HepG2 (cell line): ENCODE measurements at regions not wholly inside any gene's neighbourhood (a gene's known extent, or its start where the extent isn't known, plus 50 kb on each side); places are given as distances from the start of the nearest gene placed in this dataset.

Experiments
- ATAC-seq: fragments of 200-7000 bp; cut with Tn5 transposase; 3 replicates; pipeline ENCODE4 v1.9.1; 2020; ENCODE audit warnings: mild to moderate bottlenecking, moderate library complexity
- BruUV-seq: library from RNA; stranded (reverse); fragments of 400-500 nt; replicated peaks from 2 replicates; lab custom pipeline; 2021; lab: Mats Ljungman, UMichigan
- CTCF ChIA-PET: fragments of 300-600 bp; formaldehyde crosslinking; extraction: SDS; loops from one replicate; lab custom pipeline; 2021; ENCODE audit warnings: low total read pairs, inconsistent platforms, low intra/inter-chr PET ratio; lab: Yijun Ruan, JAX
- POLR2A ChIA-PET: fragments of 350-600 bp; sonication (Branson Sonifier 250); formaldehyde crosslinking; loops from one replicate; lab custom pipeline; 2020; ENCODE audit warnings: antibody characterized with exemption, inconsistent platforms; lab: Yijun Ruan, JAX
- DNase-seq: peaks from one replicate; pipeline ENCODE4 v3.0.0-alpha.2; 2015; ENCODE audit warnings: low spot score
- FAIRE-seq: peaks from 3 replicates; lab custom pipeline; 2011; peaks lifted over from hg19 to GRCh38; lab: Jason Lieb, UNC
- H2AFZ ChIP-seq: one replicate; pipeline ENCODE4 v1.6.1; 2011; ENCODE audit warnings: low read length, inconsistent platforms
- H3K27ac ChIP-seq: fragments of 300-600 bp; 3 replicates; pipeline ENCODE4 v1.8.0; 2011; ENCODE audit warnings: mixed run types, mild to moderate bottlenecking, mixed read lengths, low read length, inconsistent platforms; ENCODE audit not compliant: insufficient read depth; ENCODE audit errors: extremely low read length
- H3K27me3 ChIP-seq, 2 experiments: fragments of 200-600 bp in 1 of 2; 2 replicates in 1 of 2; 3 replicates in 1 of 2; pipeline versions ENCODE4 v1.6.0 to v1.8.0; 2011; ENCODE audit warnings: low read length in 2 of 2, mild to moderate bottlenecking in 2 of 2, moderate library complexity in 2 of 2, inconsistent platforms in 1 of 2; ENCODE audit not compliant: insufficient read depth in 2 of 2, control insufficient read depth in 1 of 2
- H3K36me3 ChIP-seq, 2 experiments: fragments of 200-600 bp in 1 of 2; replicated peaks in 1 of 2; 2 replicates in 1 of 2; 3 replicates in 1 of 2; pipeline versions ENCODE4 v1.5.1 to v1.8.0; 2011; ENCODE audit warnings: low read length in 2 of 2, inconsistent platforms in 1 of 2; ENCODE audit not compliant: insufficient read depth in 2 of 2, control insufficient read depth in 1 of 2
- H3K4me1 ChIP-seq: 2 replicates; pipeline ENCODE4 v1.5.1; 2012; ENCODE audit warnings: low read length, inconsistent platforms; ENCODE audit not compliant: insufficient read depth
- H3K4me2 ChIP-seq: 2 replicates; pipeline ENCODE4 v1.6.0; 2011; ENCODE audit warnings: low read depth, low read length, inconsistent platforms
- H3K4me3 ChIP-seq, 3 experiments: fragments of 200-600 bp in 1 of 3; sonication (generic), shearing (Covaris generic) in 1 of 3; replicated peaks in 1 of 3; 2 replicates each; pipeline ENCODE4 v1.5.1; 2011 to 2016; ENCODE audit warnings: low read length in 3 of 3, inconsistent platforms in 2 of 3, low read depth in 2 of 3, mild to moderate bottlenecking in 2 of 3, control low read depth in 1 of 3, mixed read lengths in 1 of 3; ENCODE audit not compliant: insufficient read depth in 1 of 3
- H3K79me2 ChIP-seq: one replicate; pipeline ENCODE4 v1.6.1; 2011; ENCODE audit warnings: low read length, inconsistent platforms; ENCODE audit not compliant: insufficient read depth
- H3K9ac ChIP-seq: 2 replicates; pipeline ENCODE4 v1.6.0; 2011; ENCODE audit warnings: mild to moderate bottlenecking, low read depth, low read length, inconsistent platforms; ENCODE audit not compliant: insufficient read depth
- H3K9me3 ChIP-seq: 2 replicates; pipeline ENCODE4 v1.5.1; 2012; ENCODE audit warnings: mild to moderate bottlenecking, low read length
- H4K20me1 ChIP-seq: 2 replicates; pipeline ENCODE4 v1.6.0; 2011; ENCODE audit warnings: inconsistent platforms, mild to moderate bottlenecking, low read length, moderate library complexity; ENCODE audit not compliant: insufficient read depth
- NFYB ChIP-seq: sonication (generic); formaldehyde crosslinking; IDR thresholded peaks from 2 replicates; pipeline ENCODE4 v1.4.0; 2020; ENCODE audit warnings: missing genetic modification reagents
- PLRG1 ChIP-seq: fragments of 450-650 bp; conservative IDR thresholded peaks from 2 replicates; pipeline ENCODE4 v1.6.1; 2016
- ZNF460 ChIP-seq: sonication (generic); formaldehyde crosslinking; IDR thresholded peaks from 2 replicates; pipeline ENCODE4 v1.5.1; 2020; ENCODE audit warnings: missing genetic modification reagents, mild to moderate bottlenecking, borderline replicate concordance
- ZNF772 ChIP-seq: sonication (generic); formaldehyde crosslinking; IDR thresholded peaks from 2 replicates; pipeline ENCODE4 v1.5.0; 2020; ENCODE audit warnings: mild to moderate bottlenecking, missing genetic modification reagents
- WGBS: methylation state at CpG from one replicate; pipeline ENCODE4 v1.1.6; 2017; ENCODE audit warnings: low lambda C conversion rate; 5-methylcytosine and 5-hydroxymethylcytosine counted together
- in situ Hi-C: cut with HindIII; loops from 2 replicates; pipeline ENCODE4 v1.10.0; 2017; ENCODE audit warnings: low pct_unique_long_range_greater_than_20kb; ENCODE audit not compliant: extremely low pct_ligation_motif_present
- intact Hi-C: fragments of 100-400 bp; cut with micrococcal nuclease; formaldehyde crosslinking; loops from one replicate; pipeline ENCODE4 v1.10.0; 2022; ENCODE audit not compliant: unreplicated experiment
- TF ChIP-seq, protein P1 (sequence below): IDR thresholded peaks from 2 replicates; pipeline ENCODE4 v1.6.1; 2012; ENCODE audit warnings: low read depth, low read length, improper control_type of control experiment
- TF ChIP-seq, protein P2 (sequence below): sonication (generic); formaldehyde crosslinking; IDR thresholded peaks from 2 replicates; pipeline ENCODE4 v1.4.0; 2020; ENCODE audit warnings: missing genetic modification reagents
- TF ChIP-seq, protein P3 (sequence below), 2 experiments: fragments of 450-650 bp in 1 of 2; sonication (generic) in 1 of 2; formaldehyde crosslinking in 1 of 2; IDR thresholded peaks; 2 replicates each; pipeline versions ENCODE4 v1.6.1 to v1.8.0; 2016 to 2022; ENCODE audit warnings: antibody characterized with exemption in 1 of 2, mild to moderate bottlenecking in 1 of 2, missing genetic modification reagents in 1 of 2
- TF ChIP-seq, protein P4 (sequence below): sonication (generic); formaldehyde crosslinking; IDR thresholded peaks from 2 replicates; pipeline ENCODE4 v1.4.0; 2020; ENCODE audit warnings: low read depth, mild to moderate bottlenecking, missing genetic modification reagents

DNA sequence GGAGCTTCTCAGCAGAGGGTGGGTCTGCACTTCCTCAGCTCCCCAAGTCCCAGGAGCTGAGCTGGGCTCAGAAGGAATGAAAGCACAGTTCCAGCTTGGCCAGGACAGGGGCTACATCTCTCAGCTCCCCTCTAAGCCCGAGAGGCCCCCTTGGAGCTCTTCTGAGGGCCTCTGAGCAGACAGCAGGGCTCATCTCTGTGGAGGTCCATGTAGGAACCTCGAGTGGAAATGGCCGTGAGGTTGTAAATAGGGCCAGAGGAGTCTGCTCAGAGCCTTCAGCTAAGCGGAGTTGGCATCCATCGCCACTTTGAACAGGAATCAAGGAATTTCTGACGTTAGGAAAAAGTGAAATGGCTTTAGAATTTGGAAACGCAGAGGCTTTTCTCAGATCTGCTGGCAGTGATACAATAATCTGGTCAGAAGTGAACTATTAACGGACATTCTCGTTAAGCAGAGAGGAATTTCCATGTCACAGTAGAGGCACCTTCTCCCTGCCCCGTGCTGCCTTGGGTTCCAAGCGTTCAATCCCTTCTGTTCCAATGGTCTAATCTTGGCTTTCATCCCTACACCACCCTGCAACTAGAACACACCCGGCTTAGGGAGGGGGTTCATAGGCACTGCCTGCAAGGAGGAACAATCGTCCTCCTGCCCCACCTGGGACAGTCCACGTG, 213.9 kb downstream of the NDUFA10 start:
- DNase-seq (no peak), ATAC-seq (no peak), FAIRE-seq (no peak)
- Histone ChIP-seq H3K27me3 (peaks cover 5 to 53% of the 10 kb centered on the region in 2 experiments; a peak in 4 of 5 replicates), H4K20me1 (no peaks in the 10 kb centered on the region), H2AFZ (no peak overlapping the region), H3K4me3 (no peak overlapping the region), H3K9ac (no peak overlapping the region), H3K79me2 (no peaks in the 10 kb centered on the region), H3K4me2 (no peak overlapping the region), H3K27ac (no peak overlapping the region), H3K36me3 (no peaks in the 10 kb centered on the region), H3K4me1 (peaks cover 11% of the 10 kb centered on the region; the same call in 1 of the 2 replicates), H3K9me3 (no peaks in the 10 kb centered on the region)
- 21% methylated on average over 14 of the region's 14 CpGs for WGBS
- no TSS peak for BruUV-seq
- intact Hi-C loops (no loop called here), in situ Hi-C loops (no loop called here)
- ChIA-PET CTCF (no interaction called here), POLR2A (no interaction called here)
- no peak for TF ChIP-seq PLRG1
- TF ChIP-seq, protein P1, sequence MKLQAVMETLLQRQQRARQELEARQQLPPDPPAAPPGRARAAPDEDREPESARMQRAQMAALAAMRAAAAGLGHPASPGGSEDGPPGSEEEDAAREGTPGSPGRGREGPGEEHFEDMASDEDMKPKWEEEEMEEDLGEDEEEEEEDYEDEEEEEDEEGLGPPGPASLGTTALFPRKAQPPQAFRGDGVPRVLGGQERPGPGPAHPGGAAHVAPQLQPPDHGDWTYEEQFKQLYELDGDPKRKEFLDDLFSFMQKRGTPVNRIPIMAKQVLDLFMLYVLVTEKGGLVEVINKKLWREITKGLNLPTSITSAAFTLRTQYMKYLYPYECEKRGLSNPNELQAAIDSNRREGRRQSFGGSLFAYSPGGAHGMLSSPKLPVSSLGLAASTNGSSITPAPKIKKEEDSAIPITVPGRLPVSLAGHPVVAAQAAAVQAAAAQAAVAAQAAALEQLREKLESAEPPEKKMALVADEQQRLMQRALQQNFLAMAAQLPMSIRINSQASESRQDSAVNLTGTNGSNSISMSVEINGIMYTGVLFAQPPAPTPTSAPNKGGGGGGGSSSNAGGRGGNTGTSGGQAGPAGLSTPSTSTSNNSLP, result no peak
- no peak for TF ChIP-seq NFYB
- no peak for TF ChIP-seq ZNF460
- TF ChIP-seq, protein P2, sequence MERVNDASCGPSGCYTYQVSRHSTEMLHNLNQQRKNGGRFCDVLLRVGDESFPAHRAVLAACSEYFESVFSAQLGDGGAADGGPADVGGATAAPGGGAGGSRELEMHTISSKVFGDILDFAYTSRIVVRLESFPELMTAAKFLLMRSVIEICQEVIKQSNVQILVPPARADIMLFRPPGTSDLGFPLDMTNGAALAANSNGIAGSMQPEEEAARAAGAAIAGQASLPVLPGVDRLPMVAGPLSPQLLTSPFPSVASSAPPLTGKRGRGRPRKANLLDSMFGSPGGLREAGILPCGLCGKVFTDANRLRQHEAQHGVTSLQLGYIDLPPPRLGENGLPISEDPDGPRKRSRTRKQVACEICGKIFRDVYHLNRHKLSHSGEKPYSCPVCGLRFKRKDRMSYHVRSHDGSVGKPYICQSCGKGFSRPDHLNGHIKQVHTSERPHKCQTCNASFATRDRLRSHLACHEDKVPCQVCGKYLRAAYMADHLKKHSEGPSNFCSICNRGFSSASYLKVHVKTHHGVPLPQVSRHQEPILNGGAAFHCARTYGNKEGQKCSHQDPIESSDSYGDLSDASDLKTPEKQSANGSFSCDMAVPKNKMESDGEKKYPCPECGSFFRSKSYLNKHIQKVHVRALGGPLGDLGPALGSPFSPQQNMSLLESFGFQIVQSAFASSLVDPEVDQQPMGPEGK (CRISPR knock-in tag), result no peak
- TF ChIP-seq, protein P3, sequence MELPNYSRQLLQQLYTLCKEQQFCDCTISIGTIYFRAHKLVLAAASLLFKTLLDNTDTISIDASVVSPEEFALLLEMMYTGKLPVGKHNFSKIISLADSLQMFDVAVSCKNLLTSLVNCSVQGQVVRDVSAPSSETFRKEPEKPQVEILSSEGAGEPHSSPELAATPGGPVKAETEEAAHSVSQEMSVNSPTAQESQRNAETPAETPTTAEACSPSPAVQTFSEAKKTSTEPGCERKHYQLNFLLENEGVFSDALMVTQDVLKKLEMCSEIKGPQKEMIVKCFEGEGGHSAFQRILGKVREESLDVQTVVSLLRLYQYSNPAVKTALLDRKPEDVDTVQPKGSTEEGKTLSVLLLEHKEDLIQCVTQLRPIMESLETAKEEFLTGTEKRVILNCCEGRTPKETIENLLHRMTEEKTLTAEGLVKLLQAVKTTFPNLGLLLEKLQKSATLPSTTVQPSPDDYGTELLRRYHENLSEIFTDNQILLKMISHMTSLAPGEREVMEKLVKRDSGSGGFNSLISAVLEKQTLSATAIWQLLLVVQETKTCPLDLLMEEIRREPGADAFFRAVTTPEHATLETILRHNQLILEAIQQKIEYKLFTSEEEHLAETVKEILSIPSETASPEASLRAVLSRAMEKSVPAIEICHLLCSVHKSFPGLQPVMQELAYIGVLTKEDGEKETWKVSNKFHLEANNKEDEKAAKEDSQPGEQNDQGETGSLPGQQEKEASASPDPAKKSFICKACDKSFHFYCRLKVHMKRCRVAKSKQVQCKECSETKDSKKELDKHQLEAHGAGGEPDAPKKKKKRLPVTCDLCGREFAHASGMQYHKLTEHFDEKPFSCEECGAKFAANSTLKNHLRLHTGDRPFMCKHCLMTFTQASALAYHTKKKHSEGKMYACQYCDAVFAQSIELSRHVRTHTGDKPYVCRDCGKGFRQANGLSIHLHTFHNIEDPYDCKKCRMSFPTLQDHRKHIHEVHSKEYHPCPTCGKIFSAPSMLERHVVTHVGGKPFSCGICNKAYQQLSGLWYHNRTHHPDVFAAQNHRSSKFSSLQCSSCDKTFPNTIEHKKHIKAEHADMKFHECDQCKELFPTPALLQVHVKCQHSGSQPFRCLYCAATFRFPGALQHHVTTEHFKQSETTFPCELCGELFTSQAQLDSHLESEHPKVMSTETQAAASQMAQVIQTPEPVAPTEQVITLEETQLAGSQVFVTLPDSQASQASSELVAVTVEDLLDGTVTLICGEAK (IDR thresholded peaks at IDR 0.05), result no peak
- TF ChIP-seq, protein P3 (CRISPR knock-in tag; IDR thresholded peaks at IDR 0.05), result no peak
- TF ChIP-seq, protein P4, sequence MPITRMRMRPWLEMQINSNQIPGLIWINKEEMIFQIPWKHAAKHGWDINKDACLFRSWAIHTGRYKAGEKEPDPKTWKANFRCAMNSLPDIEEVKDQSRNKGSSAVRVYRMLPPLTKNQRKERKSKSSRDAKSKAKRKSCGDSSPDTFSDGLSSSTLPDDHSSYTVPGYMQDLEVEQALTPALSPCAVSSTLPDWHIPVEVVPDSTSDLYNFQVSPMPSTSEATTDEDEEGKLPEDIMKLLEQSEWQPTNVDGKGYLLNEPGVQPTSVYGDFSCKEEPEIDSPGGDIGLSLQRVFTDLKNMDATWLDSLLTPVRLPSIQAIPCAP (CRISPR knock-in tag), result no peak
- no peak for TF ChIP-seq ZNF772 (CRISPR knock-in tag)
